H1 (cell line): ENCODE measurements at regions not wholly inside any gene's neighbourhood (a gene's known extent, or its start where the extent isn't known, plus 50 kb on each side); places are given as distances from the start of the nearest gene placed in this dataset.

Experiments used
- CTCF ChIA-PET: fragments of 300-600 bp; sonication (Branson Sonifier 250); formaldehyde crosslinking; loops from one replicate; lab custom pipeline; 2021; ENCODE audit not compliant: partially characterized antibody; lab: Charles Lee
- POLR2A ChIA-PET: fragments of 300-600 bp; sonication (Branson Sonifier 250); formaldehyde crosslinking; loops from one replicate; lab custom pipeline; 2021; ENCODE audit warnings: inconsistent platforms; ENCODE audit not compliant: partially characterized antibody; lab: Charles Lee
- DNase-seq, 2 experiments: peaks; one replicate each; pipeline versions ENCODE4 v3.0.0 to v3.0.0-alpha.2; 2010 to 2022; ENCODE audit warnings: low spot score in 2 of 2, low read depth in 1 of 2, mixed read lengths in 1 of 2
- FAIRE-seq: peaks from 2 replicates; lab custom pipeline; 2011; peaks lifted over from hg19 to GRCh38; lab: Jason Lieb, UNC
- H2AFZ ChIP-seq: 2 replicates; pipeline ENCODE4 v1.8.1; 2012; ENCODE audit warnings: low read length, inconsistent platforms
- H2AK5ac ChIP-seq: 2 replicates; pipeline ENCODE4 v1.6.1; 2013; ENCODE audit warnings: low read depth, low read length
- H2BK120ac ChIP-seq: replicated peaks from 2 replicates; pipeline ENCODE3; 2013; ENCODE audit warnings: low read depth, low read length, inconsistent platforms
- H2BK12ac ChIP-seq: 2 replicates; pipeline ENCODE4 v1.6.1; 2013; ENCODE audit warnings: low read depth, low read length
- H2BK15ac ChIP-seq: 2 replicates; pipeline ENCODE4 v1.6.1; 2013; ENCODE audit warnings: low read length
- H2BK20ac ChIP-seq: 2 replicates; pipeline ENCODE4 v1.6.1; 2013; ENCODE audit warnings: low read length
- H2BK5ac ChIP-seq: 2 replicates; pipeline ENCODE4 v1.6.1; 2013; ENCODE audit warnings: low read depth, low read length
- H3K14ac ChIP-seq: 2 replicates; pipeline ENCODE4 v1.6.1; 2013; ENCODE audit warnings: inconsistent platforms; ENCODE audit not compliant: insufficient read length
- H3K18ac ChIP-seq: 2 replicates; pipeline ENCODE4 v1.6.1; 2013; ENCODE audit warnings: low read length; ENCODE audit errors: extremely low read depth
- H3K23ac ChIP-seq: 2 replicates; pipeline ENCODE4 v1.6.1; 2013; ENCODE audit warnings: inconsistent platforms; ENCODE audit not compliant: insufficient read length
- H3K23me2 ChIP-seq: 2 replicates; pipeline ENCODE4 v1.6.1; 2013; ENCODE audit warnings: low read depth, low read length
- H3K27ac ChIP-seq: 2 replicates; pipeline ENCODE4 v1.6.1; 2011; ENCODE audit warnings: low read depth, low read length, inconsistent platforms
- H3K27me3 ChIP-seq, 4 experiments: replicated peaks in 1 of 4; 1 replicate in 1 of 4; 2 replicates in 3 of 4; pipeline versions ENCODE4 v1.6.1 to v1.8.1; 2011 to 2013; ENCODE audit warnings: low read length in 3 of 4, mild to moderate bottlenecking in 3 of 4, inconsistent platforms in 2 of 4, mixed read lengths in 2 of 4, moderate library complexity in 1 of 4; ENCODE audit not compliant: control insufficient read depth in 3 of 4, insufficient read depth in 3 of 4; ENCODE audit errors: extremely low read depth in 1 of 4
- H3K36me3 ChIP-seq, 4 experiments: 2 replicates each; pipeline versions ENCODE4 v1.6.1 to v1.8.1; 2011 to 2013; ENCODE audit warnings: mild to moderate bottlenecking in 4 of 4, low read length in 3 of 4, moderate library complexity in 2 of 4, control low read depth in 1 of 4, inconsistent platforms in 1 of 4; ENCODE audit not compliant: insufficient read depth in 4 of 4, control insufficient read depth in 2 of 4
- H3K4ac ChIP-seq: replicated peaks from 2 replicates; pipeline ENCODE3; 2013; ENCODE audit warnings: low read length, low read depth, mixed read lengths, inconsistent platforms; ENCODE audit not compliant: insufficient read length
- H3K4me1 ChIP-seq, 4 experiments: replicated peaks in 1 of 4; 1 replicate in 1 of 4; 2 replicates in 3 of 4; pipeline versions ENCODE4 v1.6.1 to v1.8.1; 2011 to 2013; ENCODE audit warnings: low read length in 3 of 4, inconsistent platforms in 2 of 4, mixed read lengths in 1 of 4; ENCODE audit not compliant: insufficient read depth in 4 of 4, control insufficient read depth in 3 of 4
- H3K4me2 ChIP-seq, 2 experiments: 2 replicates each; pipeline versions ENCODE4 v1.6.1 to v1.8.1; 2011 to 2013; ENCODE audit warnings: low read depth in 2 of 2, low read length in 2 of 2, control low read depth in 1 of 2, inconsistent platforms in 1 of 2, mild to moderate bottlenecking in 1 of 2; ENCODE audit not compliant: insufficient read depth in 1 of 2
- H3K4me3 ChIP-seq, 4 experiments: fragments of 200-600, 300-600 bp in 1 of 4; sonication (generic), shearing (Covaris generic), sonication (Bioruptor Twin) in 1 of 4; 2 replicates each; pipeline versions ENCODE4 v1.5.1 to v1.8.1; 2011 to 2016; ENCODE audit warnings: low read length in 4 of 4, low read depth in 3 of 4, control low read depth in 2 of 4, inconsistent platforms in 2 of 4, mild to moderate bottlenecking in 2 of 4, mixed read lengths in 1 of 4, moderate library complexity in 1 of 4; ENCODE audit not compliant: insufficient read depth in 2 of 4; ENCODE audit errors: extremely low read depth in 1 of 4
- H3K56ac ChIP-seq: replicated peaks from 2 replicates; pipeline ENCODE3; 2013; ENCODE audit warnings: low read depth, mild to moderate bottlenecking, mixed read lengths, low read length, inconsistent platforms; ENCODE audit not compliant: insufficient read length
- H3K79me1 ChIP-seq: 2 replicates; pipeline ENCODE4 v1.6.1; 2013; ENCODE audit warnings: low read depth, low read length, control low read depth
- H3K79me2 ChIP-seq, 2 experiments: 2 replicates each; pipeline versions ENCODE4 v1.6.1 to v1.8.1; 2012 to 2013; ENCODE audit warnings: low read length in 2 of 2, mild to moderate bottlenecking in 2 of 2, inconsistent platforms in 1 of 2; ENCODE audit not compliant: insufficient read depth in 2 of 2, control insufficient read depth in 1 of 2
- H3K9ac ChIP-seq, 4 experiments: replicated peaks in 1 of 4; 1 replicate in 1 of 4; 2 replicates in 3 of 4; pipeline versions ENCODE4 v1.6.1 to v1.8.1; 2011 to 2013; ENCODE audit warnings: low read depth in 3 of 4, low read length in 3 of 4, control low read depth in 2 of 4, mild to moderate bottlenecking in 2 of 4, moderate library complexity in 2 of 4, inconsistent platforms in 1 of 4; ENCODE audit errors: extremely low read depth in 1 of 4
- H3K9me3 ChIP-seq, 2 experiments: 2 replicates each; pipeline versions ENCODE4 v1.6.1 to v1.8.1; 2012 to 2013; ENCODE audit warnings: mild to moderate bottlenecking in 2 of 2, moderate library complexity in 2 of 2, control low read depth in 1 of 2, inconsistent platforms in 1 of 2, low read depth in 1 of 2, low read length in 1 of 2, mixed read lengths in 1 of 2; ENCODE audit not compliant: insufficient read depth in 2 of 2
- H4K20me1 ChIP-seq, 2 experiments: replicated peaks in 1 of 2; 2 replicates each; pipeline versions ENCODE3 to v1.8.1; 2011 to 2013; ENCODE audit warnings: inconsistent platforms in 2 of 2, low read length in 2 of 2, mild to moderate bottlenecking in 1 of 2; ENCODE audit not compliant: insufficient read depth in 2 of 2, control insufficient read depth in 1 of 2
- H4K5ac ChIP-seq: 2 replicates; pipeline ENCODE4 v1.6.1; 2013; ENCODE audit warnings: low read length, low read depth, mixed read lengths, inconsistent platforms; ENCODE audit not compliant: insufficient read length
- H4K8ac ChIP-seq: 2 replicates; pipeline ENCODE4 v1.8.0; 2013; ENCODE audit warnings: mild to moderate bottlenecking, moderate library complexity, low read length, inconsistent platforms; ENCODE audit not compliant: insufficient read depth; ENCODE audit errors: extremely low read depth
- H4K91ac ChIP-seq: replicated peaks from 2 replicates; pipeline ENCODE3; 2013; ENCODE audit warnings: low read length, mixed read lengths, inconsistent platforms; ENCODE audit not compliant: insufficient read length
- E2F6 ChIP-seq: IDR thresholded peaks from 2 replicates; pipeline ENCODE4 v1.6.1; 2012; ENCODE audit warnings: inconsistent platforms
- EP300 ChIP-seq, 2 experiments: IDR thresholded peaks; 1 replicate in 1 of 2; 2 replicates in 1 of 2; pipeline ENCODE4 v1.6.1; 2011 to 2012; ENCODE audit warnings: low read depth in 2 of 2, low read length in 2 of 2, mild to moderate bottlenecking in 2 of 2, borderline replicate concordance in 1 of 2, inconsistent platforms in 1 of 2, moderate library complexity in 1 of 2
- JUND ChIP-seq: IDR thresholded peaks from 2 replicates; pipeline ENCODE4 v1.6.1; 2011; ENCODE audit warnings: mild to moderate bottlenecking, improper control_type of control experiment, low read length
- KDM4A ChIP-seq: IDR thresholded peaks from one replicate; pipeline ENCODE4 v1.7.1; 2012; ENCODE audit warnings: low read depth, mild to moderate bottlenecking, moderate library complexity, low read length, inconsistent platforms; ENCODE audit not compliant: severe bottlenecking
- POLR2AphosphoS5 ChIP-seq: IDR thresholded peaks from 2 replicates; pipeline ENCODE4 v1.6.1; 2011; ENCODE audit warnings: low read depth, low read length
- TEAD4 ChIP-seq: IDR thresholded peaks from 2 replicates; pipeline ENCODE4 v1.6.1; 2012; ENCODE audit warnings: low read depth, low read length, inconsistent platforms, mixed read lengths

DNA sequence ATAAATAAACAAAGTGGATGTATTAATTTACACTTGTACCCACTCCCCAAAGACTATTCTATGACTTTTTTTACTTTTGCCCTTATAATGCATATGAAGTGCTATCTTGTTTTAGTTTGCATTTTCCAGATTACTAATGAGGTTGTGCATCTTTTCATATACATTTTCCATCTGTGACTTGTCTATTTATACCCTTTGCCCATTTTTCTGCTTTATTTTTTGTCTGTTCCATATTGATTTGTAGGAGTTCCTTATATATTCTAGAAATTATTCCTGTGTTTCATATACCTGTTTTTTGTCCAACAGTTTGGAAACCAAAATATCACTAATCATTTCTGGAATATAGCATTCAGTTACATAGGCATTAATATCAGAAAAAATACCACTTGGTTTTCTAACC, 54.0 kb upstream of the SLC30A5 start:
- Histone ChIP-seq H2AFZ (no peak overlapping the region), H3K23me2 (no peaks in the 10 kb centered on the region), H2AK5ac (no peak overlapping the region), H2BK5ac (no peak overlapping the region), H2BK15ac (no peak overlapping the region), H3K4me3 (no peak overlapping the region), H4K91ac (no peak overlapping the region), H3K56ac (no peak overlapping the region), H3K27me3 (no peaks in the 10 kb centered on the region), H3K4me1 (no peaks in the 10 kb centered on the region; a peak in 1 of 7 replicates), H3K36me3 (no peaks in the 10 kb centered on the region), H3K9me3 (no peaks in the 10 kb centered on the region), H3K18ac (no peak overlapping the region), H2BK20ac (no peak overlapping the region), H3K4me2 (no peak overlapping the region), H2BK12ac (no peak overlapping the region), H3K4ac (no peak overlapping the region), H4K20me1 (no peaks in the 10 kb centered on the region), H3K23ac (no peak overlapping the region), H3K79me2 (no peaks in the 10 kb centered on the region), H2BK120ac (no peak overlapping the region), H3K27ac (no peak overlapping the region), H4K8ac (no peak overlapping the region), H3K14ac (no peak overlapping the region), H3K9ac (no peak overlapping the region), H3K79me1 (no peaks in the 10 kb centered on the region), H4K5ac (no peak overlapping the region)
- ChIA-PET CTCF (interaction anchor here (0.8 to 1.3 kb wide), 3 partner anchors 7 to 180 kb away, joined by 3 to 4 read pairs (median 3); no protein-coding TSS in a partner anchor), POLR2A (interaction anchor here (0.6 kb wide), 1 partner anchor 9 kb away, joined by 3 read pairs; no protein-coding TSS in a partner anchor)
- TF ChIP-seq EP300 (IDR thresholded peaks at IDR 0.05; ENCODE audit: borderline replicate concordance in 1 of 2, low read depth in 2 of 2, low read length in 2 of 2) = no peak
- no peak for TF ChIP-seq TEAD4
- TF ChIP-seq KDM4A = no peak
- no peak for TF ChIP-seq E2F6
- no peak for TF ChIP-seq POLR2AphosphoS5
- TF ChIP-seq JUND = no peak
- FAIRE-seq (no peak), DNase-seq (no peak)
